Right lobe of liver (tissue), 6 donors: ENCODE measurements at regions not wholly inside any gene's neighbourhood (a gene's known extent, or its start where the extent isn't known, plus 50 kb on each side); places are given as distances from the start of the nearest gene placed in this dataset.

Experiments used
- ATAC-seq, 4 donors: fragments of 200-7000 bp; cut with Tn5 transposase; one replicate each; pipeline ENCODE4 v1.9.1; 2020; ENCODE audit warnings: mild to moderate bottlenecking in 4 of 4, moderate library complexity in 4 of 4
- DNase-seq, 3 donors: peaks; one replicate each; pipeline ENCODE4 v3.0.0-alpha.2; 2020
- H3K27ac ChIP-seq, 3 donors: fragments of 200-600 bp; one replicate each; pipeline ENCODE4 v1.8.0; 2022
- H3K27me3 ChIP-seq, 2 donors: fragments of 200-600 bp; one replicate each; pipeline ENCODE4 v1.8.0; 2022
- H3K36me3 ChIP-seq, 4 donors: fragments of 200-600 bp; sonication (generic) in 1 of 4; one replicate each; pipeline versions ENCODE4 v1.5.1 to v1.8.0; 2017 to 2022; ENCODE audit warnings: control low read depth in 1 of 4
- H3K4me1 ChIP-seq, 4 donors: fragments of 200-600 bp; sonication (generic) in 1 of 4; one replicate each; pipeline versions ENCODE4 v1.5.1 to v1.8.0; 2017 to 2022; ENCODE audit warnings: control low read depth in 1 of 4
- H3K4me3 ChIP-seq, 3 donors: fragments of 200-600 bp; one replicate each; pipeline ENCODE4 v1.8.0; 2022
- H3K9me3 ChIP-seq, 4 donors: fragments of 200-600 bp; sonication (generic) in 1 of 4; one replicate each; pipeline versions ENCODE4 v1.5.1 to v1.8.0; 2017 to 2022; ENCODE audit warnings: control low read depth in 1 of 4
- CTCF ChIP-seq, 4 donors: fragments of 200-600 bp in 3 of 4; fragments of 450-650 bp in 1 of 4; IDR thresholded peaks; one replicate each; pipeline versions ENCODE4 v1.5.1 to v1.8.0; 2016 to 2022; ENCODE audit warnings: antibody characterized with exemption in 4 of 4, mild to moderate bottlenecking in 2 of 4
- POLR2A ChIP-seq: fragments of 450-650 bp; IDR thresholded peaks from one replicate; pipeline ENCODE4 v1.6.1; 2017; ENCODE audit warnings: antibody characterized with exemption, mild to moderate bottlenecking
- WGBS: methylation state at CpG from one replicate; pipeline ENCODE4 v1.1.6; 2018; ENCODE audit warnings: low coverage, low lambda C conversion rate; ENCODE audit not compliant: insufficient coverage; ENCODE audit errors: missing lambda C conversion rate; 5-methylcytosine and 5-hydroxymethylcytosine counted together
- intact Hi-C, 2 donors: fragments of 100-400 bp; cut with DNase I; formaldehyde crosslinking; loops; one replicate each; pipeline versions ENCODE4 v1.11.2 to v1.14.1; 2022
- donor health status: DM: no; HTN: yes; CAD: no.
- donor health status: DM: no; HTN: no; CAD: no.
- donor health status: DM: no; HTN: no; CAD: no.
- donor health status: DM: no; HTN: yes; CAD: no.
- donor health status: DM: no; HTN: yes; CAD: no.

- WGBS: 57% methylated on average over 2 of the region's 2 CpGs
- no peak for DNase-seq
- H3K36me3 ChIP-seq: no peaks in the 10 kb centered on the region
- no peaks in the 10 kb centered on the region for H3K9me3 ChIP-seq
- intact Hi-C loops: no loop called here
- TF ChIP-seq CTCF (IDR thresholded peaks at IDR 0.05): no peak
- H3K27me3 ChIP-seq: no peaks in the 10 kb centered on the region
- H3K4me3 ChIP-seq: no peak overlapping the region
- H3K4me1 ChIP-seq: no peaks in the 10 kb centered on the region
- ATAC-seq: no peak
- H3K27ac ChIP-seq: no peak overlapping the region
Observed at GRCh38 chr18:43592269-43592668, 315.0 kb upstream of the SYT4 start.

GRCh38 chr18:43596105-43596712, 318.9 kb upstream of the SYT4 start:
- TF ChIP-seq POLR2A (no peak), CTCF (IDR thresholded peaks at IDR 0.05) (peak; percentile 42 to 62 (median 52))
- intact Hi-C loops: no loop called here
- Histone ChIP-seq H3K27me3 (no peaks in the 10 kb centered on the region), H3K9me3 (no peaks in the 10 kb centered on the region), H3K36me3 (no peaks in the 10 kb centered on the region), H3K27ac (no peak overlapping the region), H3K4me1 (no peaks in the 10 kb centered on the region), H3K4me3 (no peak overlapping the region)
- DNase-seq (no peak), ATAC-seq (peak; percentile 76 to 87 (median 82))
- 23% methylated on average over 3 of the region's 3 CpGs for WGBS

GRCh38 chr18:43601432-43601831, 324.1 kb upstream of the SYT4 start:
- WGBS: 48% methylated on average over 3 of the region's 3 CpGs
- H3K36me3 ChIP-seq: no peaks in the 10 kb centered on the region
- H3K9me3 ChIP-seq: peaks cover 0 to 6% (median 0%) of the 10 kb centered on the region in 4 donors
- intact Hi-C loops: no loop called here
- DNase-seq (no peak), ATAC-seq (no peak)
- no peak overlapping the region for H3K27ac ChIP-seq
- H3K27me3 ChIP-seq: no peaks in the 10 kb centered on the region
- TF ChIP-seq POLR2A (no peak), CTCF (IDR thresholded peaks at IDR 0.05) (no peak)
- no peak overlapping the region for H3K4me3 ChIP-seq
- H3K4me1 ChIP-seq: no peaks in the 10 kb centered on the region

GRCh38 chr18:43605224-43605623, 327.9 kb upstream of the SYT4 start:
- DNase-seq (no peak), ATAC-seq (no peak)
- H3K4me1 ChIP-seq: no peaks in the 10 kb centered on the region
- TF ChIP-seq POLR2A: no peak
- TF ChIP-seq CTCF (IDR thresholded peaks at IDR 0.05): no peak
- no peak overlapping the region for H3K27ac ChIP-seq
- no peaks in the 10 kb centered on the region for H3K27me3 ChIP-seq
- H3K9me3 ChIP-seq: peaks cover 0 to 6% (median 0%) of the 10 kb centered on the region in 4 donors
- 21% methylated on average over 1 of the region's 1 CpG for WGBS
- intact Hi-C loops: no loop called here
- H3K36me3 ChIP-seq: no peaks in the 10 kb centered on the region
- H3K4me3 ChIP-seq: no peak overlapping the region

- Histone ChIP-seq H3K27me3 (no peaks in the 10 kb centered on the region), H3K36me3 (no peaks in the 10 kb centered on the region), H3K4me3 (no peak overlapping the region), H3K4me1 (no peaks in the 10 kb centered on the region), H3K9me3 (peaks cover 0 to 6% (median 0%) of the 10 kb centered on the region in 4 donors), H3K27ac (no peak overlapping the region)
- intact Hi-C loops: no loop called here
- DNase-seq (no peak), ATAC-seq (no peak)
- no peak for TF ChIP-seq POLR2A
- no peak for TF ChIP-seq CTCF (IDR thresholded peaks at IDR 0.05)
- WGBS: 44% methylated on average over 3 of the region's 5 CpGs
Observed at GRCh38 chr18:43606795-43607194, 329.5 kb upstream of the SYT4 start.
